ENCODE measurements at regions not wholly inside any gene's neighbourhood (a gene's known extent, or its start where the extent isn't known, plus 50 kb on each side); places are given as distances from the start of the nearest gene placed in this dataset.

- Mint-ChIP-seq H3K36me3 (ENCODE audit: low read depth) (no peaks in the 10 kb centered on the region), H3K4me1 (ENCODE audit: low read depth) (no peaks in the 10 kb centered on the region), H3K27me3 (ENCODE audit: low read depth) (no peaks in the 10 kb centered on the region), H3K4me3 (ENCODE audit: unreplicated experiment) (no peak overlapping the region), H3K27ac (ENCODE audit: unreplicated experiment) (no peak overlapping the region), H3K9me3 (ENCODE audit: low read depth) (no peaks in the 10 kb centered on the region)
- TF ChIP-seq, protein P1, sequence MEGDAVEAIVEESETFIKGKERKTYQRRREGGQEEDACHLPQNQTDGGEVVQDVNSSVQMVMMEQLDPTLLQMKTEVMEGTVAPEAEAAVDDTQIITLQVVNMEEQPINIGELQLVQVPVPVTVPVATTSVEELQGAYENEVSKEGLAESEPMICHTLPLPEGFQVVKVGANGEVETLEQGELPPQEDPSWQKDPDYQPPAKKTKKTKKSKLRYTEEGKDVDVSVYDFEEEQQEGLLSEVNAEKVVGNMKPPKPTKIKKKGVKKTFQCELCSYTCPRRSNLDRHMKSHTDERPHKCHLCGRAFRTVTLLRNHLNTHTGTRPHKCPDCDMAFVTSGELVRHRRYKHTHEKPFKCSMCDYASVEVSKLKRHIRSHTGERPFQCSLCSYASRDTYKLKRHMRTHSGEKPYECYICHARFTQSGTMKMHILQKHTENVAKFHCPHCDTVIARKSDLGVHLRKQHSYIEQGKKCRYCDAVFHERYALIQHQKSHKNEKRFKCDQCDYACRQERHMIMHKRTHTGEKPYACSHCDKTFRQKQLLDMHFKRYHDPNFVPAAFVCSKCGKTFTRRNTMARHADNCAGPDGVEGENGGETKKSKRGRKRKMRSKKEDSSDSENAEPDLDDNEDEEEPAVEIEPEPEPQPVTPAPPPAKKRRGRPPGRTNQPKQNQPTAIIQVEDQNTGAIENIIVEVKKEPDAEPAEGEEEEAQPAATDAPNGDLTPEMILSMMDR (IDR thresholded peaks at IDR 0.05), result no peak
- DNase-seq (ENCODE audit: low spot score), result no peak
Measured at GRCh38 chr16:51353055-51353454, 202.0 kb upstream of the SALL1 start.

DNA sequence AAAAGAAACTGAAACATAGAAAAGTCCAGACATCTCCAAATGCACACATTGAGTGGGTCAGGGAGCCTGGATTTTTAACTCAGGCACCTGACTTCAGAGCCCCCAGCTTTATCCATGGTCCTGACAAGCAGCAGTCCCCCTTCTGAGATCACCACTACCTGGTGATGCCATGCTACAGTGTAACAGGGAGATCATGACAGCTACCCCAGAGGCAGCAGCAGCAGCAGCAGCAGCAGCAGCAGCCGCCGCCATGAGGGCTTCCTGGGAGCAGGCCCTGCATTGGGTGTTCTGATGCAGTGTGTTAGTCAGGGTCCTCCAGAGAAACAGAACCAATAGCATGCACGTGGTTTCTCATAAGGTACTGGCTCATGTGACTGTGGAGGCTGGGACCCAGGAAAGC, 198.6 kb upstream of the SALL1 start:
- H3K4me3 Mint-ChIP-seq (ENCODE audit: unreplicated experiment), result no peak overlapping the region
- no peaks in the 10 kb centered on the region for H3K27me3 Mint-ChIP-seq (ENCODE audit: low read depth)
- no peak overlapping the region for H3K27ac Mint-ChIP-seq (ENCODE audit: unreplicated experiment)
- H3K36me3 Mint-ChIP-seq (ENCODE audit: low read depth), result no peaks in the 10 kb centered on the region
- no peaks in the 10 kb centered on the region for H3K4me1 Mint-ChIP-seq (ENCODE audit: low read depth)
- DNase-seq (ENCODE audit: low spot score), result no peak
- H3K9me3 Mint-ChIP-seq (ENCODE audit: low read depth), result no peaks in the 10 kb centered on the region
- TF ChIP-seq, protein P1 (IDR thresholded peaks at IDR 0.05), result no peak

DNA sequence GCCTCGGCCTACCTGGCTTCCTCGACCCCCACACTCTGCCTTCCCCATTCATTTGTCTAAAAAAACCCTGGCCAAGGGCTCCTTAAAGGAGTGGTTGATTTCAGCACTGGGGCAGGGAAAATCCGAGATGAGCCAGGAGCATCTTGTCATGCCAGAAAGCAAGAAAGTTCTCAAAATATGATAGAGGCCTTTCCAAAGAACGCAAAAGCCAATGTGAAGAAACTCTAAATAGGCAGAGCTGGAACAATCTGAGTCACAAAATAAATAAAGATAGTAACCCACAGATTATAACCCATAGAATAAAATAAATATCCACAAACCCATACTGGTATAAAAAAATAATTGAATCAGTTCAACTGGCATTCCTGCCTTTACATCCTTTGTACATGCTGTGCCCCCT, 192.3 kb upstream of the SALL1 start:
- no peak for DNase-seq (ENCODE audit: low spot score)
- TF ChIP-seq, protein P1 (IDR thresholded peaks at IDR 0.05), result no peak
- Mint-ChIP-seq H3K9me3 (ENCODE audit: low read depth) (peaks cover 8% of the 10 kb centered on the region), H3K36me3 (ENCODE audit: low read depth) (no peaks in the 10 kb centered on the region), H3K27me3 (ENCODE audit: low read depth) (no peaks in the 10 kb centered on the region), H3K4me3 (ENCODE audit: unreplicated experiment) (no peak overlapping the region), H3K27ac (ENCODE audit: unreplicated experiment) (no peak overlapping the region), H3K4me1 (ENCODE audit: low read depth) (no peaks in the 10 kb centered on the region)

DNA sequence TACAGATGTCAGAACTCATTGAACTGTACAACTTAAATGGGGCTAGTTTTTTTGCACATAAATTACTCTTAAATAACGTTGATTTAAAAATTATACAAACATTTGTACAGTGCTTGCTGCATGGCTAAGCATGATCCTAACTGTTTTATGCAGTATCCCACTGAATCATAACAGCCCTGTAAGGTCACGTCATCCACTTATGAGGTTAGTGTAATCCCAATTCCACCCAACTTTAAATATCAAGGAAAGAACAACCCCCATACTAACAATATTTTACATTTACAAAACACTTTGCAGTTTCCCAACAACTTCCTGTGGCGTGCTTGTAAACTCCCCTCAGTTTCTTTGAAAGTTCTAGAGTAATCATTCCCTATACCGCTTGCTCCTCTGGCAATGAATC, 190.1 kb upstream of the SALL1 start:
- DNase-seq (ENCODE audit: low spot score), result no peak
- Mint-ChIP-seq H3K4me3 (ENCODE audit: unreplicated experiment) (no peak overlapping the region), H3K27me3 (ENCODE audit: low read depth) (no peaks in the 10 kb centered on the region), H3K27ac (ENCODE audit: unreplicated experiment) (no peak overlapping the region), H3K4me1 (ENCODE audit: low read depth) (no peaks in the 10 kb centered on the region), H3K36me3 (ENCODE audit: low read depth) (no peaks in the 10 kb centered on the region), H3K9me3 (ENCODE audit: low read depth) (peaks cover 13% of the 10 kb centered on the region)
- TF ChIP-seq, protein P1 (IDR thresholded peaks at IDR 0.05), result no peak

DNA sequence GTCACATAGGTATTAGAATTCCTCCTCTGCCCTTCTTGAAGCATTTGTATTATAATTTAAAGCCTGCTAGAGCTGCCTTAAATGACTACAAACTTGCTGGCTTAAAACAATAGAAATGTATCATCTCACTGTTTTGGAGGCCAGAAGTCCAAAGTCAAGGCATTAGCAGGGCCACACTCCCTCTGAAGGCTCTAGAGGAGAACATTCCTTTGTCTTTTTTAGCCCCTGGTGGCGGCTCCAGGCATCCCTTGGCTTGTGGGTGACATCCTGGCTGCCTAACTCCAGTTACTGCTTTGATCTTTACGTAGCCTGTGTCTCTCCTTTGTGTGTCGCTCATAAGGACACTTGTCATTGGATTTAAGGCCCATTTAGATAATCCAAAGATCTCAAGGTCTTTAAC, 186.6 kb upstream of the SALL1 start:
- TF ChIP-seq, protein P1 (IDR thresholded peaks at IDR 0.05), result no peak

More for the DNA sequence above, 186.6 kb upstream of the SALL1 start:
- Mint-ChIP-seq H3K27ac (ENCODE audit: unreplicated experiment) (no peak overlapping the region), H3K4me3 (ENCODE audit: unreplicated experiment) (no peak overlapping the region), H3K27me3 (ENCODE audit: low read depth) (no peaks in the 10 kb centered on the region), H3K4me1 (ENCODE audit: low read depth) (no peaks in the 10 kb centered on the region), H3K9me3 (ENCODE audit: low read depth) (peaks cover 9% of the 10 kb centered on the region), H3K36me3 (ENCODE audit: low read depth) (no peaks in the 10 kb centered on the region)
- no peak for DNase-seq (ENCODE audit: low spot score)

Measured in chondrocyte (in vitro differentiated cells).